GM19452 (cell line): ENCODE measurements at regions not wholly inside any gene's neighbourhood (a gene's known extent, or its start where the extent isn't known, plus 50 kb on each side); places are given as distances from the start of the nearest gene placed in this dataset.

Experiments
- ATAC-seq: cut with Tn5 transposase; IDR thresholded peaks from one replicate; pipeline ENCODE4 v1.9.1; 2021; ENCODE audit not compliant: unreplicated experiment

GRCh38 chr5:56358703-56359681 lies 125.9 kb upstream of the ANKRD55 start:
- no peak for ATAC-seq

GRCh38 chr5:56358046-56358445 lies 124.9 kb upstream of the ANKRD55 start:
- no peak for ATAC-seq

- ATAC-seq, result no peak
These were observed 124.3 kb upstream of the ANKRD55 start for GRCh38 chr5:56357426-56357825.

- no peak for ATAC-seq
These were observed 123.7 kb upstream of the ANKRD55 start for GRCh38 chr5:56356836-56357160.

GRCh38 chr5:56356121-56356835 lies 123.1 kb upstream of the ANKRD55 start:
- no peak for ATAC-seq

- no peak for ATAC-seq
These were observed 121.7 kb upstream of the ANKRD55 start for GRCh38 chr5:56354836-56355235.

GRCh38 chr5:56352808-56353590 lies 119.9 kb upstream of the ANKRD55 start:
- no peak for ATAC-seq

GRCh38 chr5:56350597-56351170 lies 117.6 kb upstream of the ANKRD55 start:
- no peak for ATAC-seq

- ATAC-seq, result no peak
These were observed 117.0 kb upstream of the ANKRD55 start for GRCh38 chr5:56350011-56350596.

GRCh38 chr5:56349461-56349860 lies 116.3 kb upstream of the ANKRD55 start:
- no peak for ATAC-seq

GRCh38 chr5:56346741-56347535 lies 113.8 kb upstream of the ANKRD55 start:
- ATAC-seq, result no peak

- ATAC-seq, result no peak
These were observed 113.0 kb upstream of the ANKRD55 start for GRCh38 chr5:56346044-56346710.

- no peak for ATAC-seq
These were observed 112.2 kb upstream of the ANKRD55 start for GRCh38 chr5:56345352-56345751.

GRCh38 chr5:56344594-56344993 lies 111.5 kb upstream of the ANKRD55 start:
- no peak for ATAC-seq

- no peak for ATAC-seq
These were observed 110.9 kb upstream of the ANKRD55 start for GRCh38 chr5:56343988-56344387.

GRCh38 chr5:56342616-56343015 lies 109.5 kb upstream of the ANKRD55 start:
- no peak for ATAC-seq

- no peak for ATAC-seq
These were observed 107.3 kb upstream of the ANKRD55 start for GRCh38 chr5:56340196-56340980.

GRCh38 chr5:56339732-56340131 lies 106.6 kb upstream of the ANKRD55 start:
- no peak for ATAC-seq
